Inflammatory macrophage treated with lipopolysaccharide for 1 hour (primary cell): ENCODE measurements at regions not wholly inside any gene's neighbourhood (a gene's known extent, or its start where the extent isn't known, plus 50 kb on each side); places are given as distances from the start of the nearest gene placed in this dataset.

Experiments used
- DNase-seq, 2 donors: peaks; one replicate each; pipeline ENCODE4 v3.0.0-alpha.2; 2020 to 2022

DNA sequence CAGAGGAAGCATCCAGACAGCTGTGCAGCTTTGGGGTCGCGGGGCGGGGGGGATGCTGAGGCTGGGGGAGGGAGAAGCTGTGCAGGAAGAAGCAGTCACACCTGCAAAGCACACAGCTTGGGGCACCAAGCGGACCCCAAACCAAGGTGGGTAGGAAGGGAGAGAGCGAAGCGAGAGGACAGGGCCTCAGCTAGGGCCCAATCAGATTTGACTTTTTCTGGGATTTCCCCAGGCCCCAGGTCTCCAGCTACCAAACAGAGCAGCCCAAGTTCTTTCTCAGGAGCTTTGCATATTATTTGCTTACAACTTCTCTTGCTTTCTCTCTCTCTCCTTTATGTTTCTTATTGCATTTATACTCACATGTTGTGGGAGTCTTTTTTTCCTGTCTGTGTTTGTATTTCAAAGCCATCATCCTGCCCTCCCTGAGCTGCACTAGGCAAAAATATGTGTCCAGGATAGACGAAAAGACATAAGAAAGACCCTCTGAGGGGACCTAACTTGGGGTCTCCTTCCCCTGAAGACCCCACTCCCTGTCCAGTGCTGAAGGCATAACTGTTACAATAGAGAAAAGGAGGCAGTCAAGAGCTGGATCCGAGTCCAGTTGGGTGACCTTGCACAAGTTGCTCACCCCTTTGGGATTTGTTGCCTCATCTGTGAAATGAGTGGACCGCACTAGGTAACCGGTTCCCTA, 50.6 kb upstream of the SMNDC1 start:
- no peak for DNase-seq

DNA sequence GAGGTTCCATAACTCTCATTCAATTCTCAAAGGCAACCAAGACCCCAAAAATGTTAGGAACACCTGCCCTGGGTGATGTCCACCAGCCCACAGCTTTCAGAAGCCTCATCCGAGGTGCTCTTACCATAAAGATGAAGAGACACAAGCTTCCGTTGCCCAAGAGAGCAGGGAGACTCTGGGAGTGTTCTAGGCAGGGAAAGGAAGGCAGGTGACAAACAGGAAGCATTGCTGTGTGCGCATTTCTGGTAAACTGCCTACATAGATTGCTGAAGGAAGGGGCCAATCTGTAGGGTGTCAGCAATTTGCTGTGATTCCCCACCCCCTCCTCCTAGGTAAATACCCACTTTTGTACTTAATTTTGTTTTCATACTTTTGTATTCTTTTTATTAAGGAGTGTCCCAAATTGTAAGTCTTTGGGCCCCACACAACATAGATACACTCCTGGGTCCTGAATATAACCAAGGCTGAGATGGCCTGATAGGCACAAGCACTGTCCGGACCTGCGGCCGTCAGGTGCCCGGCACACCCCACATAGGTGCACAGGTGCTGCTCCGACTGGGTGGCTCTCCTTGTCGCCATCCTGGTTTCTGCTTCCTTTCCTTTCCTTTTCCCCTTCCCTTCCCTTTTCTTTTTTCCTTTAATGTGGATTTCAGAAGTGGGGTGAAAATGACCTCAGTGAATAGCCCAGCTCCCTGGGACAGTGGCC, 51.4 kb upstream of the SMNDC1 start:
- no peak for DNase-seq

DNA sequence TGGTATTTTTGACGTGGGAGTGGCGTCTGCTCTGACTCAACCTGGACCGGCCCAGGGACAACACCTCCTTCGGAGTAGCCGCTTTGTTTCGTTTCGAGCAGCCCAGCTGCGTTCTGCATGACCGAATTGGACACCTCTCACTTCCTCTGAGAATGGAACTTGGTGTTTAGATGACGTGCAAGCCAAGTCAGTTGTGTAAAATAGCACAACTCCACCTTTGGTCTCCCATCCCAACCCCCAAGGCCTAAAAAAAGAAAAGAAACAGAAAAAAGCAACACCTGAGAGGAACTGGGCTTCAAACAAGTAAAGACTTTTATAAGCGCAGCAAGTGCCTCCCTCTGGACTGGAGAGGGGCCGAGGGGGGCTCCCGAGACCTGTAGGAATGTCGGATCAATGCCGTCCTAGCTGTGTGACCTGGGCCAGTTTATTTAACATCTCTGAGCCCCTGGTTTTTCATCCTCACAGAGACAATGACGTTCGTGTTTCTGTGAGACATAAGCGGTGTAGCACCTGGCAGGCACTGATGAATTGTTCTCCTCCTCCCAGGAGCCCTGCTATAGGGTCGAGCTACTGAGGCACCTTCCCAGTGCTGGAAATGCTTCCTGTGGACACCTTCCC, 52.0 kb upstream of the SMNDC1 start:
- DNase-seq, result peak in 1 of 2 donors; percentile 66

DNA sequence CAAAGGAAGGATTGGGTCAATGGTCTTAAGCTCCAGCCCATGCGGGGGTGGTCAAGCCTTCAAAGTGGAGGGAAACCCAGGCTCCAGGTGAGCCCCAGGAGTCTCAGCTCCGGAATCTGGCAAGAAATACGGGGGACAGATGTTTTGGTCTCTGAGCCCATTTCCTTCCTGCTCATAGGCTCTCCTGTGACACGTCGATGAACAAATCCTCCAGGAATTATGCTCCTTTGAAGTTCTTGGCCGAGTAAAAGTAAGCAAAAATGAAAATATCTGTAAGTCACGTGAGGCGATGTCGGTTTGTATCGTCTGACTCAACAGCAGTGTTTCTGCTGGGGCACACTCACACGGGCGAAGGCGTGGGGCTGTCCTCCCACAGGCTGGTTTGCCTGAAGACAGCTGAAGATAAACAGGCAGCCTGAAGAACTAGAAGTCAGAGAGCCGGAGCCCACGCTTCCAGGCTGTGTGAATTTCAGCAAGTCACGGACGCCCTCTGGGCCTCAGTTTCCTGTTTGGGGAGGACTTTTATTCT, 52.6 kb upstream of the SMNDC1 start:
- no peak for DNase-seq

DNA sequence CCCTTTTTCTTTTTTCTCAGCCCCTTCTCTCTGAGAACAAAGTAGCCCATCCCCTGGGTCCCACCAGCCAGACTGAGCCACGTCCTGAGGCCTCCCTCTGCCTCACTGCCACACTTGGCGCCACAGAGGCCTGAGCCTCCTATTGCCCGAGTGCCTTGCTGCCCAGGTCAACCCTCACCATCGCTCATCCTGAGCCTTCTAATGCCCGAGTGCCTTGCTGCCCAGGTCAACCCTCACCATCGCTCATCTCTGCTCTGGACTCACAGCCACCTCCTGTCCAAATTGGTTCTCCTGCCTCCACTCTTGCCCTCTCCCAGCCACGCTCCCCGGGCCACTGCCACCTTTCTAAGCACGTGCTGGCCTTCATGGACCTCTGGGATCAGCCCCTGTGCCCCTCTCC, 53.2 kb upstream of the SMNDC1 start:
- DNase-seq, result no peak

DNA sequence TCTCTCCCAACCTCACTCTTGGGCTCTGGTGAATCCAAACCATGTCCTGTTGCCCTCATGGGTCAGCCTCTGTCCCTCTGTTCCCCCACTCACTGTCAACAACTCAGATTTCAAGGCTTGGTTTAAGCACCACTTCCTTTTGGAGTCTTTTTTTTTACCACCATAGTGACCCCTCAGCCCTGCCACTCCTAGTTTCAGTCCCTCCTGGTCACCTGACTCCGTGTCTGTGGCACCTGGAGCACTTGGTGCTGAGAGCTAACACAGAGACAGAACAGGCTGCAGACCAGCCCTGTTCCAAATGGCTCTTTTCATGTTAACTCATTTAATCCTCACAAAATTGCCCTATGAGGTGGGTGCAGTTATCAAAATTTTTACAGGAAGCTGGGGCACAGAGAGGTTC, 53.6 kb upstream of the SMNDC1 start:
- no peak for DNase-seq

DNA sequence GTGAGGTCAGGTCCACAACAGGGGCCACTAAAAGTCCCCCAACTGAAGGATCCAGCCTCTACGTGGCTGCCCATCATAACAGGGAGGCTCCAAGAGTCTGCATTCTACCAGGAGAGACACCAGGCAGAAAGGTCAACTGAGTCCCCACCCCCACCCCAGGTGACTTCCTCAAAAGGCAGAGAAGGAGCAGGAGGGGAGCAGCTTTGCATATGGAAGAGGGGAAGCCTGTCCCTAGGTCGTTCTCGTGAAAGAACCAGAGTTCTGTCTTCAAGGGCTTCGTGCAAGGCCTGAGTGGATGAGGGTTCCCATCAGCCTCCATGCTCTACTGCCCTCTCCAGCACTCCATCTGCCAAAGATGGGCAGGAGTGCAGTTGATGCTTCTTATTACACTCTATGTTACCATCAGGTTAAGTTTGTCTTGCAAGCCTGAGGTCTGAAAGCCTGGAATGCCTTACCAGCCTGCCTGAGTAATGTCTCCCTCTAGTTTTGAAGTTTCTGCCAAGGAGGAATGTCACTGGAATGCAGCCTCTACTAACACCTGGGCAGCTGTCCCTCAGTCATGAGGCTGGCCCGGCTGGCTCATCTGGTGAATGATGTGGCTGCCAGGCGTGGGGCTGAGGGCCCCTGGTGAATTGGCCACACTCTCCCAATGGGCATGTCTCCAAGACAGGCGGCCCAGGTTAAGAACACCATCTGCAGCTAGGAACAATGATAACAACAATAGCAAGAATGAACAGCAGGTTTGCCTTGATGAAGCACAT, 54.3 kb upstream of the SMNDC1 start:
- DNase-seq, result no peak

DNA sequence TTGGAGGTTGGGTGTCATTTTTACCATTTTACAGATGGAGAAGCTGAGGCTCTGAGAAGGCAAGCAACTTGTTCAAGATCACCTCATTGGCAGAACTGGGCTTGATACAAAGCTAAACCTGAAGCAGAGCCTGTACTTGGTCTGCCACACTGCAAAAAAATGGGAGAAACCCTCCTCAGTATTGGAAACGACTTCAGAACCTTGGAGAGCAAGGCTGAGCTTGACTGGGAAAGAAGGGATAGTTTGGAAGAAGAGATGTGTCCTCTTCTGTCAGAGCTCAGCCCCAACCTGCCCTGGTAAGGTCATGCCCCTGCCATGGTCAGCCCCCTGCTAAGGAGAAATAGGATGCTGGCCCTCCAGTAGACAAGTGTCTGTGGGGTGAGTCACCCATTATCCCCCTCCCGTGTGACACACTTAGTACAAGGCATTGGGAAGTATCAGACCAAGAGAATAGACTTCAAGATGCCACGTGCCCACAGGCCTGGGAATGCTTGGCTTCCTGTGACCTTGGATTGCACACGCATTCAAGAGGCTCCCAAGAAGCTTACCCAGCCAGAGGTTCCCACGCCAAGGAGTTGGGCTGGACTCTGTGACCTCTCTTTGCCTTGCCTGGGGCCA, 56.2 kb upstream of the SMNDC1 start:
- no peak for DNase-seq

DNA sequence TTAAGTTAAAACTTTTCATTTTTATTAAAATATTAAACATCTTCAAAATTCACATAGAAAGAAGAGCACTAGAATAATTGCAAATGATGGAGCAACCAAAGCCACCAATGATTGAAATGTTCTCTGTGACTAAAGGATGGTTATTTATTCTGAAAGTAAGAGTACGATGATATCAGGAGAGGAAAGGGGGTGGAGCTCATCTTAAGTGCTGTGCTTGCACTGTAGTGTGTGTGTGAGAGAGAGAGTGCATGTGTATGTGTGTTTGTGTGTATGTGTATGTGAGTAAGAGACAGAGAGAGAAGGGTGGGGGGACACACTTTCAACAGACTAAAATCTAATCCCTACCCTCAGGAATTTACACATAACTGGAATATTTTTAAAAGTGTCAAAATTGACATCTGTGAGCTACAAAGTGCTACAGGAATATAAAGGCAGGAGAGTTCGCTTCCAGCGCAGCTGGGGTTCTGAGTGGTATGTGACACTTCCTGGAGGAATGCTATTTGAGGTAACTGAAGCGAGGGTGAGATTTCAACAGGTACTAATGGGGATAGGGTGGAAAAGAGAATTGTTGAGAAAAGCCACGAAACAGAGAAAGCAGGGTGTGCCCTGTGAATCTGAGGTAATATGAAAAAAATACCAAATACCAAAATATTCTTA, 57.2 kb upstream of the SMNDC1 start:
- no peak for DNase-seq

DNA sequence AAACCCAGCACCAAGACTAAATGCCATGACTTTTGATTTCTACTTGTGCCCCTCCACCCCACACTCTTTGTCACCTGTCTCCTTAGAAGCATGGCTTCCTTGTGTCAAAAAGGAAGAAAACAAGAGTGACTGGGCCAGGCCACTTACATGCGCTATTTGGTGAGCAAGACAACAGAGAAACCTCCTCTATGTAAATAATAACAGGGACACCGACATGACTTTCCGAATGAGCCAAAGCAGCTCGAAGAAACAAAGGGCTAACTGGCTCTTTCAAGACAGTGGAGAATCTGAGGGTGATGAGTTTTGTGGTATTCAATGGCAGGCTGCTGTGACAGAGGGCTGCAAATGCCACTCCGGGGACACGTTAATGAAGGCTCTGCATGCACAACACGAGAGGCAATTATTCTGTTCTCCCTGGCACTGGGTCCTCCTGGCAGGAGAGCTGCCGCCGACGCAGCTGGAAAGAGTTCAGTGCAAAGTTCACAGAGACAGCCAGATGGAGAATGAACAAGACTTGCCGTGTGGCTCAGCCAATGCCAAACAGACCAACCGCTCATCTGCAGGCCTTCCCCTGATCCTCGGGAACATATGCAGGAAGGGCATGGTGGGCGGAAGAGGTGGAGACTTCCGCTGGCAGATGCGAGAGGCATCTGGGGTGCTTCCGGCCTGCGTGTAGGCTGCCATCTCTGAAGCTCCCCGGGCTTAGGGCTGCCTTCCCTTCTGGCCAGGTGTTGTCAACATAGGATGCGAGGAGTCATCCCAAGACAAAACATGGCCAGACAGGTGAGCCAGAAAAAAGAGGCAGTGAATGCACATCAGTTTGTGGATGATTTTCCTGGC, 59.1 kb upstream of the SMNDC1 start:
- DNase-seq, result no peak

DNA sequence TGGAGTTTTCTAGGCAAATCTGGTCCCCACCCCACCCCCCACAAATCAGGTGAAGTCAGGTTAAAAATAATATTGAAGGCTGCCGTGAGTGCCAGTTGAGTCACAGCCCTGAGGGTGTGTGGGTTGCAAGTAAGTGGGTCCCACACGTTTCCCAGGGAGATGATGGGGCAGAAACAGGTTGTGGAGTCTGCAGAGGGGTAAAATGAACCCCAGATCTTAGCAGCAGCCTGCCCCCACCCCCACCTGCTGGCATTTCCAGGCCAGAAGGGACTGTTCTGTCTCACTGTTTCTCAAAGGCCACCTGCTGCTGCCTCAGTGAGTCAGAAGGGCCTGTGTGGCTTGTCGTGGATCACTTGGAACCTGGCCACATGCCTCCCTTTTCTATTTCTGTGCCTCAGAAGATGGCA, 59.8 kb upstream of the SMNDC1 start:
- no peak for DNase-seq

DNA sequence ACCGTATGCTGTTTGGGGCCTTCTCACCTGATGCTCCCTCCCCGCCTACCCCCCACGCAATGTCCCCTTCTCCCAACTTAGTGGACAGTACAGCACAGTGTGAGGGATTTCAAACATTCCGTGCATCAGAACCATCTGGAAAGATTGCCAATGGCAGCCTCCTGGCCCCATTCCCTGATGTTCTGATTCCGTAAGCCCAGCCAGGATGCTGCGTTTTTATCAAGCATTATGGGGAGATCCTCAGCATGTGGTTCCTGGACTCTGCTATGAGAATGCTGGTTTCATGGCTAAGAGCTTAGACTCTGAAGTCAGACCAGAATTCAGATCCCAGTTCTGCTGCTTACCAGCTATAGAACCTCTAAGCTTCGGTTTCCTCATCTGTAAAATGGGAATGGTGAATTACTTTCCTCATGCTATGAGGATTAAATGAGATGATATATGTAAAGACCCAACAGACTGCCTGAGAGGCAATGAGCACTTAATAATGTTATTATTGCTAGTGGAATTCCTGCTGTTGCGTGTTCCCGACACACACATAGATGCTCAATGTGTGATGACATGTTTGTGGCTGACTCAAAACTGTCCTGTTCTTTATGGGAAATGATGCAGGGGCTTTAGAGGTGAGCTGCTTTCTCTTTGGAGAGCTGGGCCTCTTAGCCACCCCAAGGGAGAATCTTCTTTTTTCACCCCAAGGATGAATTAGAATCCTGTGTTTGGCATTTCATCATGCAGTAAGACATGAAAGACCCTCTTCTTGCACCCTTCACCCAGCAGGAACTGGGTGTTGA, 60.8 kb upstream of the SMNDC1 start:
- no peak for DNase-seq

DNA sequence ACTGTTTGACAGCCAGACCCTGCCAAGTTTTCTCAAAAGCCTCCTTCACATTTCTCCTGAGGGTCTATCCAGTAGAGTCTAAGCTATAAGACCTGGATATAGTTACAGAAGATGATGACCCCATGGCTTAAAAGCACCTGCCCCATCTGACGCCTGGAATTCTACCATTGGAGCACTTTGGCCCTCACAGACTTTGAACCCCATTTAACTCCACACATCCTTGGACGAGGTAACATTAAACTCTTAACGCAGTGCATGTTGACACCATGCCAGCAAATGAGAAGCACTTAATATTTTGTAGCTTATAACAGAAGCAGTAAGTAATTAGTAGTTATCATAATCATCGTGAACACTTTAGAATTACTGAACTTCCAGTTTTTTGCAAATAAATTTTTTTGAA, 61.9 kb upstream of the SMNDC1 start:
- no peak for DNase-seq

DNA sequence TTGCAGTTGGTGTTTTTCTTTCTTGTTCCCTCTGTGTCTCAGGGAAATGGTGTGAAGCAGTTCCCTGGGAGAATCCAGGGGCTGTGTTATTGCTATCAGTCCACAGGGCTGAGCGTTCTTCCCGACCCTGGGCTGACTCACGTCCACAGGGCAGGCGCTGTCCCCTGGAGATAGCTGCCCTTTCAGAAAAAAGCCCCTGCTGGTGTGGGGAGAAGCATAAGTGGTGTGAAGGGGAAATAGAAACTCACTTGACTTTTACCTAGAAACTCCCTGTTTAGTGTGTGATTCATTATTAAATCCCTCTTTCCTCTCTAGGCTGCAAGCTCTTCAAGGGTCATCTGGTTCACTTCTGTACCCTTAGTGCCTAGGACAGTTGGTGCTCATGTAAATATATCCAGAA, 63.3 kb upstream of the SMNDC1 start:
- DNase-seq, result no peak

DNA sequence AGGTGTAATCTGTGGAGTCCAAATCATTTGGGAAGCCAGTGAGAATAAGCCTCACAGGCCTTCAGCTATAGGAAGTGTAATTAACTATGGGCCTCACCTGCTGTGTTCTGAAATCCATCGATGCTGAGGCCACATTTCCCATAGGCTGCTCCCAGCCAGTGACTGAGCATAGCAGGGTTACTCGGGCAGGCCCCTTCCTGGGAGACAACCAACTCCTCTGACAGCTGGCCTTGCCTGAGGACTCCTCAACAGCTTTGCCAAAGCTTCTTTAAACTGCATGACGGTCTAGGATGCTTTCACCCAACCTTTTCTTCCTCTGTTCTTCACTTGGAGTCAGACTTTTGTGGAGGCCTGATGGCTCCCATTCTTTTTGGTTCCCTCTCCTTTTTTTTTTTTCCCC, 63.8 kb upstream of the SMNDC1 start:
- no peak for DNase-seq

DNA sequence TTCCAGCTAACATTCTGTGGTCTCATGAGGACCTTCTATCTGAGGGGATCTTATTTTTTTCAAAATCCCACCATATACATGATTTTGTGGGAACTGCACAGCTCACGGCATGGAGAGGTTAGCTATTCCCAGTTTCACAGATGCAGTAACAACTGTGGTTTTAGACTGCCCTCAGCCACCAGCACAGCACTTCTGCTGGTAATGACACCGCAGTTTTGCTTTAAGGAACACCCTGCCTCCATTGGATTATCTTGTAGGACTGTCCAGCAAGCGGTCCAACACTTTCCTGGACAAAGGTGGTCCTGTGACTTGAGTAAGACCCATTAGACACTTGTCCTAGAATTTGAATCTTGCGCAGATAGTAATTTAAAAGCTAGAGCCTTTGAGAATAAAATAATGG, 65.3 kb upstream of the SMNDC1 start:
- DNase-seq, result no peak

DNA sequence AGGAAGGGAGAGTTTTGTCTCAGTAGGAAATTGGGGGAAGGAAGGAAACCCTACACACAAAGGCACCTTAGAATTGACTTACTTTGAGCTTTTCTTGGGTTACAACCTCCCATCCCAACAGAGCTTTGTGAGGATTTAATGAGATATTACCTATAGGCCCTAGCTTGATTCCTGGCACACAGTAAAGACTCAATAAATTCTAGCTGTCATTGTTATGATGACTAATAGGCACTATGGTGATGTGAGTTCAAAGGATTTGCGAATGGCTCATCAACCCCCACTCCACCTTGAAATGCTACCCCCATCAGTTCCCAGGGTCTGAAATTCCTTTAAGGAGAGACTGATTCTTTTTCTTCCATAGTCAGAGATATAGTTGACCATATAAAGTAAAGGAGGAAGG, 67.9 kb upstream of the SMNDC1 start:
- DNase-seq, result no peak

DNA sequence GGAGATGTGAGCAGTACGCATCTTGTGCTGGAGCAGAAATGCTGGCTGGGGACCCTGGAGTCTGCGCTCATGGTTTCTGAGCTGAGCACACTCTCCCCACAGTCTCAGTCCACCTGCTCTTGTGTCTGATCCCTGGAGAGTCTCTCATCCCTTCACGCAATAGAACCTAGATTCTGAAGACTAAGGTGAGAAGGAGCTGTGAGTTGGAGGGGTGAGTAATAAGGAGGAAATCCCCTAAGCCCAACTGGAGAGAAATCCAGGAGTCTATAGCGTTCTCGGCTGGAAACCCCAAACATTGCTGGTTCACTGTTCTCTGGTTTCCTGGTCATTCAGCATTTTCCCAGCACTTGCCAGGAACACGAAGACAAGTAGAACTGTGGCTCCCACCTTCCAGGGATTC, 68.3 kb upstream of the SMNDC1 start:
- DNase-seq, result no peak

DNA sequence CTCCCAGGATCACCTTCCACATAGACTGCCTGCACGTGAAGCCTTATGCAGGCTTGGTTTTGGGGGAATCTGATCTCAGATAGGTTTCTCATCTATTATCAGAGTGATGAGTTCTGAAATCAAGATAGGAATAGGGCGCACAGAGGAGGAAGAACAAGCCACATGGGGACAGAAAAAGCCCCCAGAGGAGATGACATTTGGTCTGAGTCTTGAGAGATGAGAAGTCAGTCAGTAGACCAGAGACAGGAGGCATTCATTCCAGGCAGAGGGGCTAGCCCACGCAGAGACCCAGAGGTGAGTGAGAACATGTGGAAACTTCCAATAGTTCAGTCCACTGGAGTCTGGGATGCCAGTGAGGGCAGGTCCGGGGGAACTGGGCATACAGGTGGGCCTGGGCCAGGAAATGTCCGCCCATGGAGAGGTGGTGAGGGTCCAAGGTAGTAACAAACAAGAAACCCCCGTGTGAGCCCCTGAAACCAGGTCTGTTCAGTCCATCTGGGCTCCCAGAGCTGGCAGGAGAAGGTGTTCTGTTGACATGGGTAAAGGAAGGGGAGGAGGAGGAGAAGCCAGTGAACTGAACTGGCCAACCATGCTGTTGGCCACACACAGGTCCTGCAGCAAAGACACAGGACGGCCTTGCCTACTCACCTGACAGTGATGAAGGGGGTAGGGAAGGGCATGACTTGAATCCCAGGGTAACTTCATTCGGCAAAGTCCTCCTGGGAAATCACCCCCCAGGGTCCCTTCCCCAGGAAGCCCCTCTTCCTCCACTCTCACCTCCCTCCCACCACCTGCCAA, 69.3 kb upstream of the SMNDC1 start:
- DNase-seq, result no peak

DNA sequence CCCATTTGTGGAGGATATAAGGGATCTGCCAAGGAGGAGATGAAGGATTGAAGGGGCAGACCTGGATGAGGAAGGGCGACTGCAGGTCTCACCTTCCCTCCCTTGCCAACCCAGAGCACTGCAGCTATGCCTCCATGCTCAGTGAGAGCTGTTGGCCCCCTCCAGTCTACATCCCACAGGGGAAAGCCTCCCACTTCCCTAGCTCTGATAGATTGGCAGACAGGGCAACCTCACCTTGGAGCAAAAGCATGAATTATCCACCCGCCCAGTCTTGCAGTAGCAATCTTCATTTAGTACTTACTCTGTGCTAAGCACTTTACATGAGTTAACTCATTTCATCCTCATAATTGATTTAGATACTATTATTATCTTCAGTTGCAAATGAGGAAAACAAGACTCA, 70.4 kb upstream of the SMNDC1 start:
- no peak for DNase-seq
